Adrenal gland (tissue), 5 donors: ENCODE measurements at regions not wholly inside any gene's neighbourhood (a gene's known extent, or its start where the extent isn't known, plus 50 kb on each side); places are given as distances from the start of the nearest gene placed in this dataset.

Source experiments
- POLR2A ChIP-seq, 2 donors: fragments of 450-650 bp; IDR thresholded peaks; one replicate each; pipeline ENCODE4 v1.6.1; 2017; ENCODE audit warnings: antibody characterized with exemption in 2 of 2, mild to moderate bottlenecking in 2 of 2, moderate library complexity in 1 of 2
- TF ChIP-seq, protein P1 (sequence below), 6 experiments: fragments of 450-650 bp in 4 of 6; fragments of 200-600 bp in 2 of 6; sonication (generic) in 1 of 6; IDR thresholded peaks; 1 replicate in 5 of 6; 2 replicates in 1 of 6; pipeline versions ENCODE4 v1.5.1 to v1.8.0; 2016 to 2021; ENCODE audit warnings: antibody characterized with exemption in 6 of 6, mild to moderate bottlenecking in 2 of 6, moderate library complexity in 1 of 6
- donor health status: DM: no; HTN: no; CAD: no.

DNA sequence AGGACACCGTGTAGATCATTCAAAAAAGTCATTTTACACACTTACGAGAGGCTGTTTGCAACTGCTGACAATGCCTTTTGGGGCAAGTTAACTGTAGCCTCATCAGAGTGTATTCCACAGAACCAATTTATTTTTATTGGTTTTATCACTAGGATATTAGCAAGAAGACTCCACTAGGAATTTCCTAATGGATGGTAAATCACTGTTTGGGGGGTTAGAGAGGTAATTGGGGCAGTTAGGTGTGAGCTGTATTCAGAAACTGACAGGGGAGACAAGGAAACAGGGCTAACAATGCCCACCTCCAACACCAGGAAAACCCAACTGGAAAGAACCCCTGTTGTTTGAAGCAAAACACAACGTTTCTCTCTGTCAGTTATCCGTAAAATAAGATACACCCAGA is 383.0 kb upstream of the SHH start:
- TF ChIP-seq, protein P1, sequence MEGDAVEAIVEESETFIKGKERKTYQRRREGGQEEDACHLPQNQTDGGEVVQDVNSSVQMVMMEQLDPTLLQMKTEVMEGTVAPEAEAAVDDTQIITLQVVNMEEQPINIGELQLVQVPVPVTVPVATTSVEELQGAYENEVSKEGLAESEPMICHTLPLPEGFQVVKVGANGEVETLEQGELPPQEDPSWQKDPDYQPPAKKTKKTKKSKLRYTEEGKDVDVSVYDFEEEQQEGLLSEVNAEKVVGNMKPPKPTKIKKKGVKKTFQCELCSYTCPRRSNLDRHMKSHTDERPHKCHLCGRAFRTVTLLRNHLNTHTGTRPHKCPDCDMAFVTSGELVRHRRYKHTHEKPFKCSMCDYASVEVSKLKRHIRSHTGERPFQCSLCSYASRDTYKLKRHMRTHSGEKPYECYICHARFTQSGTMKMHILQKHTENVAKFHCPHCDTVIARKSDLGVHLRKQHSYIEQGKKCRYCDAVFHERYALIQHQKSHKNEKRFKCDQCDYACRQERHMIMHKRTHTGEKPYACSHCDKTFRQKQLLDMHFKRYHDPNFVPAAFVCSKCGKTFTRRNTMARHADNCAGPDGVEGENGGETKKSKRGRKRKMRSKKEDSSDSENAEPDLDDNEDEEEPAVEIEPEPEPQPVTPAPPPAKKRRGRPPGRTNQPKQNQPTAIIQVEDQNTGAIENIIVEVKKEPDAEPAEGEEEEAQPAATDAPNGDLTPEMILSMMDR (IDR thresholded peaks at IDR 0.05) = no peak
- TF ChIP-seq POLR2A (IDR thresholded peaks at IDR 0.05) = no peak
